Omental fat pad (tissue), 3 donors: ENCODE measurements at regions not wholly inside any gene's neighbourhood (a gene's known extent, or its start where the extent isn't known, plus 50 kb on each side); places are given as distances from the start of the nearest gene placed in this dataset.

Experiments used
- ATAC-seq: fragments of 150-250 bp; one replicate; pipeline ENCODE4 v1.9.1; 2016; ENCODE audit warnings: mild to moderate bottlenecking, moderate library complexity; ENCODE audit not compliant: low FRiP score
- DNase-seq: peaks from one replicate; pipeline ENCODE4 v3.0.0-alpha.2; 2019; ENCODE audit warnings: low spot score
- TF ChIP-seq, protein P1 (sequence below), 3 donors: fragments of 450-650 bp; IDR thresholded peaks; one replicate each; pipeline ENCODE4 v1.5.1; 2016 to 2017; ENCODE audit warnings: antibody characterized with exemption in 3 of 3, mild to moderate bottlenecking in 3 of 3, moderate library complexity in 2 of 3

- TF ChIP-seq, protein P1, sequence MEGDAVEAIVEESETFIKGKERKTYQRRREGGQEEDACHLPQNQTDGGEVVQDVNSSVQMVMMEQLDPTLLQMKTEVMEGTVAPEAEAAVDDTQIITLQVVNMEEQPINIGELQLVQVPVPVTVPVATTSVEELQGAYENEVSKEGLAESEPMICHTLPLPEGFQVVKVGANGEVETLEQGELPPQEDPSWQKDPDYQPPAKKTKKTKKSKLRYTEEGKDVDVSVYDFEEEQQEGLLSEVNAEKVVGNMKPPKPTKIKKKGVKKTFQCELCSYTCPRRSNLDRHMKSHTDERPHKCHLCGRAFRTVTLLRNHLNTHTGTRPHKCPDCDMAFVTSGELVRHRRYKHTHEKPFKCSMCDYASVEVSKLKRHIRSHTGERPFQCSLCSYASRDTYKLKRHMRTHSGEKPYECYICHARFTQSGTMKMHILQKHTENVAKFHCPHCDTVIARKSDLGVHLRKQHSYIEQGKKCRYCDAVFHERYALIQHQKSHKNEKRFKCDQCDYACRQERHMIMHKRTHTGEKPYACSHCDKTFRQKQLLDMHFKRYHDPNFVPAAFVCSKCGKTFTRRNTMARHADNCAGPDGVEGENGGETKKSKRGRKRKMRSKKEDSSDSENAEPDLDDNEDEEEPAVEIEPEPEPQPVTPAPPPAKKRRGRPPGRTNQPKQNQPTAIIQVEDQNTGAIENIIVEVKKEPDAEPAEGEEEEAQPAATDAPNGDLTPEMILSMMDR (IDR thresholded peaks at IDR 0.05), result no peak
- ATAC-seq (no peak), DNase-seq (no peak)
Observed at GRCh38 chr1:89472253-89472652, 52.4 kb upstream of the LRRC8B start.

DNA sequence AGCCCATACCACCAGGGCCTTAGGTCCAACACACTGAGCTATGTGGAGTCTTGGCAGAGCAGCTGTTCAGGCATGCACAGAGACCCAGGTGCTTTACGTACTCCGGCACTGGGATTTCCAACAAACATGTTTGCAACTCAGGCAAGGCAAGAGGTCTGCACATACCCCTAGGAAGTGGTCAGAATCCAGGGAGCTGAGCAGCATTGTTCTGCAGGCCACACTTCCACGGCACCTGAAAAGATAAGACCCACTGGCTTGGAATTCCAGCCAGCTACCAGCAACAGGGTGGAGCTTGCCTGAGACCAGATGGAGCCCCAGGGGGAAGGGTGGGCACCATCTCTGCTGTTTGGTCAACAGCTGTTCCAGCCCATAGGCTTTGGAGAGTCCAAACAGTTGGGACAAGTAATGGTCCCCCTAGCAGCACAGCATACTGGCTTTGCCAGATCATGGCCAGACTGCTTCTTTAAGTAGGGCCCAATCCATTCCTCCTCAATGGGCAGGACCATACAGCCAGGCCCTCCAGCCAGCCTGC is 51.7 kb upstream of the LRRC8B start:
- TF ChIP-seq, protein P1 (IDR thresholded peaks at IDR 0.05), result no peak
- no peak for DNase-seq
- ATAC-seq, result no peak
